OCI-LY3 (cell line): ENCODE measurements at regions not wholly inside any gene's neighbourhood (a gene's known extent, or its start where the extent isn't known, plus 50 kb on each side); places are given as distances from the start of the nearest gene placed in this dataset.

Source experiments
- H2AFZ ChIP-seq: fragments of 200-600, 300-600 bp; shearing (Covaris generic); 2 replicates; pipeline ENCODE4 v1.6.0; 2014; ENCODE audit warnings: antibody characterized with exemption, low read depth, low read length
- H3K27ac ChIP-seq: fragments of 200-600, 300-600 bp; sonication (generic); 2 replicates; pipeline ENCODE4 v1.5.1; 2014; ENCODE audit warnings: mild to moderate bottlenecking, low read length, moderate library complexity, mixed read lengths
- H3K27me3 ChIP-seq: fragments of 200-600, 300-600 bp; sonication (generic); 2 replicates; pipeline ENCODE4 v1.6.1; 2014; ENCODE audit warnings: low read depth, low read length, mixed read lengths
- H3K36me3 ChIP-seq: fragments of 200-600, 300-600 bp; sonication (generic); replicated peaks from 2 replicates; pipeline ENCODE3; 2014; ENCODE audit warnings: low read depth, low read length, mixed read lengths
- H3K4me1 ChIP-seq: fragments of 300-600, 200-600 bp; sonication (generic); 2 replicates; pipeline ENCODE4 v1.6.1; 2014; ENCODE audit warnings: low read length, mixed read lengths
- H3K4me2 ChIP-seq: fragments of 200-600, 300-600 bp; sonication (generic); 2 replicates; pipeline ENCODE4 v1.6.1; 2014; ENCODE audit warnings: low read length, mixed read lengths
- H3K4me3 ChIP-seq: fragments of 300-600, 200-600 bp; sonication (generic); 2 replicates; pipeline ENCODE4 v1.5.1; 2014; ENCODE audit warnings: antibody characterized with exemption, mild to moderate bottlenecking, low read length, moderate library complexity
- H3K79me2 ChIP-seq: fragments of 300-600, 200-600 bp; shearing (Covaris generic); 2 replicates; pipeline ENCODE4 v1.6.1; 2014; ENCODE audit warnings: mild to moderate bottlenecking, low read length, mixed read lengths
- H3K9ac ChIP-seq: fragments of 300-600, 200-600 bp; shearing (Covaris generic); 2 replicates; pipeline ENCODE4 v1.6.0; 2014; ENCODE audit warnings: mild to moderate bottlenecking, low read length, moderate library complexity
- H3K9me3 ChIP-seq: fragments of 200-600, 300-600 bp; shearing (Covaris generic); 2 replicates; pipeline ENCODE4 v1.6.1; 2014; ENCODE audit warnings: low read length, mixed read lengths; ENCODE audit not compliant: insufficient read depth
- H4K20me1 ChIP-seq: fragments of 200-600, 300-600 bp; sonication (generic); 2 replicates; pipeline ENCODE4 v1.6.1; 2016; ENCODE audit warnings: low read length, mixed read lengths; ENCODE audit not compliant: insufficient read depth
- CTCF ChIP-seq: fragments of 200-600, 300-600 bp; sonication (generic); IDR thresholded peaks from 2 replicates; pipeline ENCODE4 v1.5.1; 2014; ENCODE audit warnings: antibody characterized with exemption, low read length, low read depth
- EZH2phosphoT487 ChIP-seq: fragments of 200-600 bp; shearing (Covaris generic); IDR thresholded peaks from 2 replicates; pipeline ENCODE4 v1.6.1; 2018; ENCODE audit warnings: antibody characterized with exemption, mixed run types, low read depth

- Histone ChIP-seq H3K4me1 (no peaks in the 10 kb centered on the region), H3K9me3 (no peaks in the 10 kb centered on the region), H3K4me2 (no peak overlapping the region), H3K9ac (no peak overlapping the region), H3K79me2 (no peaks in the 10 kb centered on the region), H3K27ac (no peak overlapping the region), H2AFZ (no peak overlapping the region), H3K36me3 (no peaks in the 10 kb centered on the region), H4K20me1 (no peaks in the 10 kb centered on the region), H3K4me3 (no peak overlapping the region), H3K27me3 (no peaks in the 10 kb centered on the region)
- TF ChIP-seq CTCF (no peak), EZH2phosphoT487 (no peak)
Observed at GRCh38 chrX:10900585-10901289, 210.4 kb upstream of the HCCS start.

- Histone ChIP-seq H3K9ac (no peak overlapping the region), H2AFZ (no peak overlapping the region), H3K9me3 (no peaks in the 10 kb centered on the region), H3K4me3 (no peak overlapping the region), H3K4me1 (no peaks in the 10 kb centered on the region), H3K79me2 (no peaks in the 10 kb centered on the region), H3K27me3 (no peaks in the 10 kb centered on the region), H4K20me1 (no peaks in the 10 kb centered on the region), H3K4me2 (no peak overlapping the region), H3K36me3 (no peaks in the 10 kb centered on the region), H3K27ac (no peak overlapping the region)
- no peak for TF ChIP-seq EZH2phosphoT487
- no peak for TF ChIP-seq CTCF
Observed at GRCh38 chrX:10901290-10901633, 209.9 kb upstream of the HCCS start.

- Histone ChIP-seq H3K4me1 (no peaks in the 10 kb centered on the region), H3K4me3 (no peak overlapping the region), H3K9ac (no peak overlapping the region), H3K36me3 (no peaks in the 10 kb centered on the region), H3K9me3 (no peaks in the 10 kb centered on the region), H2AFZ (no peak overlapping the region), H3K4me2 (no peak overlapping the region), H3K27me3 (no peaks in the 10 kb centered on the region), H4K20me1 (no peaks in the 10 kb centered on the region), H3K27ac (no peak overlapping the region), H3K79me2 (no peaks in the 10 kb centered on the region)
- no peak for TF ChIP-seq CTCF
- TF ChIP-seq EZH2phosphoT487 = no peak
Observed at GRCh38 chrX:10902001-10902400, 209.1 kb upstream of the HCCS start.

GRCh38 chrX:10903523-10903922, 207.6 kb upstream of the HCCS start:
- Histone ChIP-seq H3K4me3 (no peak overlapping the region), H4K20me1 (no peaks in the 10 kb centered on the region), H3K36me3 (no peaks in the 10 kb centered on the region), H3K27me3 (no peaks in the 10 kb centered on the region), H3K4me1 (no peaks in the 10 kb centered on the region), H3K4me2 (no peak overlapping the region), H3K27ac (no peak overlapping the region), H3K79me2 (no peaks in the 10 kb centered on the region), H2AFZ (no peak overlapping the region), H3K9me3 (no peaks in the 10 kb centered on the region), H3K9ac (no peak overlapping the region)
- no peak for TF ChIP-seq CTCF
- no peak for TF ChIP-seq EZH2phosphoT487
